Natural killer cell (primary cell): ENCODE measurements at regions not wholly inside any gene's neighbourhood (a gene's known extent, or its start where the extent isn't known, plus 50 kb on each side); places are given as distances from the start of the nearest gene placed in this dataset.

Source experiments
- ATAC-seq, 3 donors: fragments of 150-1000 bp in 2 of 3; fragments of 200-7000 bp in 1 of 3; cut with Tn5 transposase; 1 replicate in 1 of 3; 2 replicates in 2 of 3; pipeline ENCODE4 v1.10.0; 2021; ENCODE audit warnings: mild to moderate bottlenecking in 2 of 3, moderate library complexity in 2 of 3
- DNase-seq, 2 donors: peaks; one replicate each; pipeline versions ENCODE4 v3.0.0 to v3.0.0-alpha.2; 2013 to 2021; ENCODE audit warnings: mixed read lengths in 1 of 2
- H3K27ac ChIP-seq: one replicate; pipeline ENCODE4 v1.5.1; 2013; ENCODE audit warnings: mild to moderate bottlenecking, low read length
- H3K27me3 ChIP-seq: one replicate; pipeline ENCODE4 v1.6.1; 2013; ENCODE audit warnings: low read length; ENCODE audit not compliant: control insufficient read depth, insufficient read depth
- H3K36me3 ChIP-seq: one replicate; pipeline ENCODE4 v1.6.1; 2013; ENCODE audit warnings: low read length; ENCODE audit not compliant: control insufficient read depth, insufficient read depth
- H3K4me1 ChIP-seq: one replicate; pipeline ENCODE4 v1.6.1; 2013; ENCODE audit warnings: low read length; ENCODE audit not compliant: control insufficient read depth, insufficient read depth
- H3K4me3 ChIP-seq: one replicate; pipeline ENCODE4 v1.5.1; 2013; ENCODE audit warnings: low read length
- H3K9me3 ChIP-seq: one replicate; pipeline ENCODE4 v1.6.1; 2013; ENCODE audit warnings: low read length; ENCODE audit not compliant: control insufficient read depth, insufficient read depth
- H3K27ac Mint-ChIP-seq, 2 donors: one replicate each; pipeline ENCODE4 v1.8.0; 2022; ENCODE audit warnings: mild to moderate bottlenecking in 2 of 2, mixed read lengths in 2 of 2, moderate library complexity in 1 of 2
- H3K27me3 Mint-ChIP-seq, 2 donors: one replicate each; pipeline ENCODE4 v1.8.0; 2022; ENCODE audit warnings: low read depth in 2 of 2, mixed read lengths in 2 of 2
- H3K36me3 Mint-ChIP-seq: one replicate; pipeline ENCODE4 v1.8.0; 2022; ENCODE audit warnings: mixed read lengths
- H3K4me1 Mint-ChIP-seq, 2 donors: one replicate each; pipeline ENCODE4 v1.8.0; 2022; ENCODE audit warnings: mixed read lengths in 2 of 2
- H3K4me3 Mint-ChIP-seq: one replicate; pipeline ENCODE4 v1.8.0; 2022; ENCODE audit warnings: mild to moderate bottlenecking, moderate library complexity, mixed read lengths
- H3K9me3 Mint-ChIP-seq, 2 donors: one replicate each; pipeline ENCODE4 v1.8.0; 2022; ENCODE audit warnings: mixed read lengths in 2 of 2
- WGBS: methylation state at CpG from one replicate; pipeline ENCODE4 v1.1.7; 2013; ENCODE audit warnings: missing lambda C conversion rate; ENCODE audit not compliant: insufficient coverage; 5-methylcytosine and 5-hydroxymethylcytosine counted together
- intact Hi-C: fragments of 100-400 bp; cut with micrococcal nuclease; formaldehyde crosslinking; loops from one replicate; pipeline ENCODE4 v1.14.2; 2022
- TF ChIP-seq, protein P1 (sequence below): fragments of 200-600 bp; IDR thresholded peaks from one replicate; pipeline ENCODE4 v1.8.0; 2022; ENCODE audit warnings: antibody characterized with exemption

DNA sequence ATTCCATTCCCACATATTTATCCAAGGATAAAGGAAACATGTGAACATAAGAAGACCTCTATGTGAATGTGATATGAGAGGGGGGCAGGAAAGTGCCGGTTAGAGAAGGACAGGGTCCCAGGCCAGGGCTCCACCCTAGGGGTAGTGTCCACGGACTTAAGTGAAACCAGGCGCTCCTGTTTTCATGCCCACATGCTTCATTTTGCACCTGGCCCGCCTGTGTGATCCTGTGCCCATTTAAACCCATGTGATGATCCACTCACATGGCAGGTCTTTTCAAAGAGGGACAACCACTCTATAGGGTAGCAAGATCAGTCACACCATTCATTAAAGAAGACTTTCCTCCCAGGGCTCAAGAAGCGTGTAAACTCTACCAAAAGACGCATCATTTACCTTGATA lies 865.3 kb upstream of the GJE1 start:
- H3K36me3 Mint-ChIP-seq: no peaks in the 10 kb centered on the region
- intact Hi-C loops: no loop called here
- no peaks in the 10 kb centered on the region for H3K9me3 ChIP-seq
- DNase-seq: no peak
- H3K36me3 ChIP-seq: no peaks in the 10 kb centered on the region
- H3K27me3 Mint-ChIP-seq: no peaks in the 10 kb centered on the region
- no peak overlapping the region for H3K27ac ChIP-seq
- no peaks in the 10 kb centered on the region for H3K27me3 ChIP-seq
- no peaks in the 10 kb centered on the region for H3K9me3 Mint-ChIP-seq
- no peaks in the 10 kb centered on the region for H3K4me1 Mint-ChIP-seq
- WGBS: 91% methylated on average over 6 of the region's 6 CpGs
- ATAC-seq: no peak
- H3K4me1 ChIP-seq: no peaks in the 10 kb centered on the region
- H3K4me3 ChIP-seq: no peak overlapping the region
- TF ChIP-seq, protein P1, sequence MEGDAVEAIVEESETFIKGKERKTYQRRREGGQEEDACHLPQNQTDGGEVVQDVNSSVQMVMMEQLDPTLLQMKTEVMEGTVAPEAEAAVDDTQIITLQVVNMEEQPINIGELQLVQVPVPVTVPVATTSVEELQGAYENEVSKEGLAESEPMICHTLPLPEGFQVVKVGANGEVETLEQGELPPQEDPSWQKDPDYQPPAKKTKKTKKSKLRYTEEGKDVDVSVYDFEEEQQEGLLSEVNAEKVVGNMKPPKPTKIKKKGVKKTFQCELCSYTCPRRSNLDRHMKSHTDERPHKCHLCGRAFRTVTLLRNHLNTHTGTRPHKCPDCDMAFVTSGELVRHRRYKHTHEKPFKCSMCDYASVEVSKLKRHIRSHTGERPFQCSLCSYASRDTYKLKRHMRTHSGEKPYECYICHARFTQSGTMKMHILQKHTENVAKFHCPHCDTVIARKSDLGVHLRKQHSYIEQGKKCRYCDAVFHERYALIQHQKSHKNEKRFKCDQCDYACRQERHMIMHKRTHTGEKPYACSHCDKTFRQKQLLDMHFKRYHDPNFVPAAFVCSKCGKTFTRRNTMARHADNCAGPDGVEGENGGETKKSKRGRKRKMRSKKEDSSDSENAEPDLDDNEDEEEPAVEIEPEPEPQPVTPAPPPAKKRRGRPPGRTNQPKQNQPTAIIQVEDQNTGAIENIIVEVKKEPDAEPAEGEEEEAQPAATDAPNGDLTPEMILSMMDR: no peak
- no peak overlapping the region for H3K27ac Mint-ChIP-seq
- no peak overlapping the region for H3K4me3 Mint-ChIP-seq

DNA sequence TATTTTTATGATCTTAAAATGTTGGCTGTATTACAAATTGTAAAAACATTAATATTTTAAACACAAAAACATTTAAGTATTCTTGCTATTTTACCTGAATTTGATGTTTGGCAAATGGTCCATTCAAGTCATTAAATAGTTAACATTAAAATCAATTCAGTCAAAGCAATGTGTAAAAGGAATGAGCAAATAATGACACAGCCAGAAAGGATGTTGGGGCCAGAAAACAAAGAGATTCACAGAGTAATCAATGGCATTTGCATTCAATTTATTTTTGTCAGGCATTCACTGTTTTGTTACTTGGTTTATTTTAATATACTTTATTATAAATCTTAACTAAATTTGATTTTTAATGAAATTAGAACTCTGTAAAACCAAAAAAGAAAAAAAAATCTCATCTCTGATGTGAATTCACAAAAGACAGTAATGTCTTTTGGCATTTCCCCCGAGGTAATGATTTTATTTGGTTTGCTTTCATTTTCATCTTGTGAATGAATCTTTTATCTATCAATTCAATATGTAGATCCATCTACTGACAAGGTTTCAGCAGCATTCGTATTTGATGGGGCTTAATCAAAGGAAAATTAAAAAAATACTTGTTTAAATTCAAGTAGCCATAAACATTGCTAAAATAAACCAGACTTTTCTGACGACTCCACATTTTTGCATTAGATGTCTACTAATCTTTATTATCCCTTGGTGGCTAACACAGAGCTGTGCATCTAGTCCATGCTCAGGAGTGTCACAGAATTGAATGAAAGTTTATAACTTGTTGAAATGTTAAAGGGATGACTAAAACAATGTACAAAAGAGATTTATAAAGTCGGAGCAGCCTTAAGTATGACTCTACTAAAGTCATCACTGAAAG lies 866.7 kb upstream of the GJE1 start:
- H3K27ac ChIP-seq: no peak overlapping the region
- Mint-ChIP-seq H3K4me3 (no peak overlapping the region), H3K9me3 (no peaks in the 10 kb centered on the region), H3K4me1 (no peaks in the 10 kb centered on the region), H3K36me3 (no peaks in the 10 kb centered on the region), H3K27me3 (no peaks in the 10 kb centered on the region), H3K27ac (no peak overlapping the region)
- WGBS: 83% methylated on average over 2 of the region's 4 CpGs
- intact Hi-C loops: no loop called here
- ATAC-seq (no peak), DNase-seq (no peak)
- H3K4me1 ChIP-seq: no peaks in the 10 kb centered on the region
- H3K9me3 ChIP-seq: no peaks in the 10 kb centered on the region
- TF ChIP-seq, protein P1: no peak
- no peaks in the 10 kb centered on the region for H3K36me3 ChIP-seq
- H3K27me3 ChIP-seq: no peaks in the 10 kb centered on the region
- no peak overlapping the region for H3K4me3 ChIP-seq

DNA sequence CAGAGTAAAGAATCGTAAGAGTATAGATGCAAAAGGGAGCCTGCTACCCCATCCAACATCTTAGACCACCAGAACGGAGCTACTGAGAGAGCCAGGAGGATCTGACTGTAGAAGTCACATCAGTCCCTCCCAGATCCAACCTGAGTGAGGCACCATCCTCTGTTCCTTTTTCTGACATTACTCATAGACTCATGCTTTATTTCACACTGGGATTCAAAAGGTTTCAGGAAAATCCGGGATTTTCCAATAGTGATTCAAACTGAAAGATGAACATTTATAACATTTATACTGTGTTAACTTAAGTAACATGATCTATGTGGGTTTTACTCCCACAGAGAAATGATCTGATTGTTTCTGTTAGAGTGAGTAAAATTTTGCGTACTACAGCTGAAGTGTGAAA lies 868.6 kb upstream of the GJE1 start:
- H3K4me3 Mint-ChIP-seq: no peak overlapping the region

More for the DNA sequence above, 868.6 kb upstream of the GJE1 start:
- no peaks in the 10 kb centered on the region for H3K4me1 Mint-ChIP-seq
- no peaks in the 10 kb centered on the region for H3K36me3 Mint-ChIP-seq
- no peak overlapping the region for H3K27ac ChIP-seq
- H3K36me3 ChIP-seq: no peaks in the 10 kb centered on the region
- H3K9me3 ChIP-seq: no peaks in the 10 kb centered on the region
- no peaks in the 10 kb centered on the region for H3K4me1 ChIP-seq
- H3K4me3 ChIP-seq: no peak overlapping the region
- WGBS: 90% methylated on average over 3 of the region's 4 CpGs
- TF ChIP-seq, protein P1: no peak
- H3K27me3 Mint-ChIP-seq: no peaks in the 10 kb centered on the region
- no peak overlapping the region for H3K27ac Mint-ChIP-seq
- H3K27me3 ChIP-seq: no peaks in the 10 kb centered on the region
- H3K9me3 Mint-ChIP-seq: no peaks in the 10 kb centered on the region
- ATAC-seq: no peak
- no peak for DNase-seq
- intact Hi-C loops: no loop called here
